ENCODE measurements at regions not wholly inside any gene's neighbourhood (a gene's known extent, or its start where the extent isn't known, plus 50 kb on each side); places are given as distances from the start of the nearest gene placed in this dataset.

DNA sequence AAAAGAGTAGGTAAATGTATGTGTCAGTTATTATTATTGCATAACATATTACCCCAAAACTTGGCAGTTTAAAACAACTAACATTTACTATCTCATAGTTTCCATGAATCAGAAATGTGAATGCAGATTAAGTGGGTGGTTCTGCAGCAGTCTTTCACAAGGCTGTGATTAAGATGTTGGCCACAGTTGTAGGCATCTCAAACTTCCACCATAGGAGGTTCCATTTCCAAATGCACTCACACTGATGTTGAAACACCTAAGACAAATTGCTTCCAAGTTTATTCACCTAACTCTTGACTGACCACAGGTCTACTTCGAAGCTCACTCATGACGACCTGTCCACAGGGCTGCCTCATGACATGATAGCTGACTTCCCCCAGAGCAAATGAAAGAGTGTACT, 360.8 kb downstream of the GRB14 start:
- no peaks in the 10 kb centered on the region for H3K27me3 Mint-ChIP-seq
- H3K27ac Mint-ChIP-seq: no peak overlapping the region
- H3K4me3 Mint-ChIP-seq: no peak overlapping the region
- intact Hi-C loops (cut with micrococcal nuclease): no loop called here
- H3K4me1 Mint-ChIP-seq (ENCODE audit: low read depth): no peaks in the 10 kb centered on the region
- no peaks in the 10 kb centered on the region for H3K36me3 Mint-ChIP-seq (ENCODE audit: low read depth)
- H3K9me3 Mint-ChIP-seq: peaks cover 20% of the 10 kb centered on the region

GRCh38 chr2:164257742-164258141, 363.5 kb downstream of the GRB14 start:
- Mint-ChIP-seq H3K4me1 (ENCODE audit: low read depth) (no peaks in the 10 kb centered on the region), H3K36me3 (ENCODE audit: low read depth) (no peaks in the 10 kb centered on the region), H3K27ac (no peak overlapping the region), H3K9me3 (peaks cover 10% of the 10 kb centered on the region), H3K4me3 (no peak overlapping the region), H3K27me3 (no peaks in the 10 kb centered on the region)
- intact Hi-C loops (cut with micrococcal nuclease): no loop called here

DNA sequence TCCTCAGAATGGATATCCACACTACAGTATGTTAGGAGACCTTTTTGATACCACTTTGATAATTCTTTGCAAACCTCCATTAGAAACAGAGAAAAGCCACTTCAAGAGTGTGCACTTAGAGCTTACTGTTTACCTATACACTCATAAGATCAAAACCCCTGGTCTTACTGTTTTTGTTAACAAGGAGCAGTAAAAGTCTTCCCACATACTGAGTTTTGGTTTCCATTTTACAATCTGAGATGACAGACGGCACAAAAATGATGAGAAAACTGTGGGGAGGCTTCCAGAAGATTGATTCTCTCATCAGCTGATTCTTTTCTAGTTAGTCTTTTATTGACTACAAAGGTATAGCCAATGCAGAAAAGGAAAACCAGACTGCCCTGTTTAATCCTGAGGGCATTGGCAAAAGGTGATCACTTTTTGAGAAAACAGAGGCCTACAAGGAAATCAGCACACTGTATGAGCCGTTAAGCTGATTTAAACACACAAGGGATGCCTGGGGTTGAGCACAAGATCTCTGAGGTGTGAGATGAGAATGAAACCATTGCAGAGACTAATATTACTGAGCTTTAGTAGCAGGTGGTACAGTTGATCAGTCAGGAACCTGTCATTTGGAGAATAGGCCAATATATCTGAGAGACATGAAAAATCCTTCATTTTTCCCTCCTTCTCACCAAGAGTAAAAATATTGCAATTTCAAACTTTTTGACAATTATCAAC, 368.6 kb downstream of the GRB14 start:
- no peaks in the 10 kb centered on the region for H3K4me1 Mint-ChIP-seq (ENCODE audit: low read depth)
- H3K27me3 Mint-ChIP-seq: no peaks in the 10 kb centered on the region
- no peak overlapping the region for H3K27ac Mint-ChIP-seq
- no peaks in the 10 kb centered on the region for H3K9me3 Mint-ChIP-seq
- no peaks in the 10 kb centered on the region for H3K36me3 Mint-ChIP-seq (ENCODE audit: low read depth)
- H3K4me3 Mint-ChIP-seq: no peak overlapping the region
- intact Hi-C loops (cut with micrococcal nuclease): no loop called here

DNA sequence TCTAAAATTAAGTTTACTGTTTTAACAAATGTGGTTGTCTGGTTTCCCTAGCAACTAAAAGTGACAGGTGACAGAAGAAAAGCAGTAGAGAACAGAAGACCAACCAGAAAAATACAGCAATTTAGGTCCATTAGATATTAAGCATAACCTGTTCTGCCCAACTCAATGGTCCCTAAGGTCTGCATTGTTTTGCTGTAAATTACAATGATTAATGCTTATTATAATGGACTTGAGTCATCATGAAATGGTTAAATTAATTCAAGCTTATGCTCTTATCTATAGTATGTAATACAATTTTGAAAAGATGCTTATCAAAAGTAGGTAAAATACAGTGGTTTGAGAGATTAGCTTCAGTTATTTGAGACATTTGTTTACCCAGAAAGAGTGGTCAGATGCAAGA, 378.0 kb downstream of the GRB14 start:
- no peaks in the 10 kb centered on the region for H3K27me3 Mint-ChIP-seq
- no peaks in the 10 kb centered on the region for H3K4me1 Mint-ChIP-seq (ENCODE audit: low read depth)
- no peak overlapping the region for H3K4me3 Mint-ChIP-seq
- H3K36me3 Mint-ChIP-seq (ENCODE audit: low read depth): no peaks in the 10 kb centered on the region
- peaks cover 16% of the 10 kb centered on the region for H3K9me3 Mint-ChIP-seq
- no peak overlapping the region for H3K27ac Mint-ChIP-seq
- intact Hi-C loops (cut with micrococcal nuclease): no loop called here

GRCh38 chr2:164242409-164242808, 378.9 kb downstream of the GRB14 start:
- H3K27me3 Mint-ChIP-seq: no peaks in the 10 kb centered on the region
- H3K9me3 Mint-ChIP-seq: peaks cover 16% of the 10 kb centered on the region
- H3K4me3 Mint-ChIP-seq: no peak overlapping the region
- intact Hi-C loops (cut with micrococcal nuclease): no loop called here
- H3K27ac Mint-ChIP-seq: no peak overlapping the region
- no peaks in the 10 kb centered on the region for H3K4me1 Mint-ChIP-seq (ENCODE audit: low read depth)
- H3K36me3 Mint-ChIP-seq (ENCODE audit: low read depth): no peaks in the 10 kb centered on the region

- Mint-ChIP-seq H3K27me3 (no peaks in the 10 kb centered on the region), H3K4me1 (ENCODE audit: low read depth) (no peaks in the 10 kb centered on the region), H3K9me3 (peaks cover 9% of the 10 kb centered on the region), H3K27ac (no peak overlapping the region), H3K4me3 (no peak overlapping the region), H3K36me3 (ENCODE audit: low read depth) (no peaks in the 10 kb centered on the region)
- intact Hi-C loops (cut with micrococcal nuclease): no loop called here
Observed at GRCh38 chr2:164234074-164234473, 387.2 kb downstream of the GRB14 start.

DNA sequence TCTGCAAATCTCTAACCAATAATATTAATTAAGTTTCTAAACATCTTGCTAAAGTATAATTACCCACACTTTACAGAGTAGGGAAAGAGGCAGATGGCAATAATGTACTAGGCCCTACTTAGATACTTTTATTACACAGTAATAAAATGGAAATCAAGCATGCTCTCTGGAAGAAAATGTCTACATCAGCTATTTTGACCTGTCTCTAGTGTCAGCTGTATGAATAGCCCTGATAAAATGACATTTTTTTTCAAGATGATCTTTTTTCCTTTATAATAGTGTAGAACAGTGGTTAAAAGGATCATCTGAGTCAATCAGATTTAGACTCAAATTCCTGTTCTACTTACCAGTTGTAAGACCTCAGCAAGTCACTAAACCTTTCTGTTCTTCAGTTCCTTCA, 397.3 kb downstream of the GRB14 start:
- Mint-ChIP-seq H3K4me1 (ENCODE audit: low read depth) (no peaks in the 10 kb centered on the region), H3K4me3 (no peak overlapping the region), H3K36me3 (ENCODE audit: low read depth) (no peaks in the 10 kb centered on the region), H3K27me3 (no peaks in the 10 kb centered on the region), H3K9me3 (peaks cover 8% of the 10 kb centered on the region), H3K27ac (no peak overlapping the region)
- intact Hi-C loops (cut with micrococcal nuclease): no loop called here

DNA sequence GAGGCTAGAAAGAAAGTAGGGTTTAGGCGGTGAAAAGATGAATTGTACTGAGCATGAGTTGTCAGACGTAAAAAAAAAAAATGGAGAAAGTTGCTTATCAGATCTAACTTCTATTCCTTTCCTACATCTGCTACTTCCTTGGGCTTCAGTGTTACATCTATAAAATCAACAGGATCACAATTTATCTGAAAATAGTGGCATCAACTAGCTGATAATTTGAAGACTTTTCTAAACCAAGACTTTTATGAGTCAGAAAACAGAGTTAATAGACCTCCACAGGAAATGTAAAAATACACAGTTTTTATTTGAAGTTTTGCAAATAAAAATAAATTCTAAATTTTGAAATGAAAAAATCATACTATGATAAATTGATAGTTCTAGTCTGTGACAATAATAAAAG, 399.8 kb downstream of the GRB14 start:
- intact Hi-C loops (cut with micrococcal nuclease): no loop called here
- H3K27ac Mint-ChIP-seq: no peak overlapping the region

GRCh38 chr2:164220265-164220664, 401.0 kb downstream of the GRB14 start:
- Mint-ChIP-seq H3K27ac (no peak overlapping the region), H3K4me3 (no peak overlapping the region), H3K4me1 (ENCODE audit: low read depth) (no peaks in the 10 kb centered on the region), H3K9me3 (no peaks in the 10 kb centered on the region), H3K27me3 (no peaks in the 10 kb centered on the region), H3K36me3 (ENCODE audit: low read depth) (no peaks in the 10 kb centered on the region)
- intact Hi-C loops (cut with micrococcal nuclease): no loop called here

More for the DNA sequence above, 399.8 kb downstream of the GRB14 start:
- Mint-ChIP-seq H3K4me3 (no peak overlapping the region), H3K27me3 (no peaks in the 10 kb centered on the region), H3K36me3 (ENCODE audit: low read depth) (no peaks in the 10 kb centered on the region), H3K9me3 (no peaks in the 10 kb centered on the region), H3K4me1 (ENCODE audit: low read depth) (no peaks in the 10 kb centered on the region)

DNA sequence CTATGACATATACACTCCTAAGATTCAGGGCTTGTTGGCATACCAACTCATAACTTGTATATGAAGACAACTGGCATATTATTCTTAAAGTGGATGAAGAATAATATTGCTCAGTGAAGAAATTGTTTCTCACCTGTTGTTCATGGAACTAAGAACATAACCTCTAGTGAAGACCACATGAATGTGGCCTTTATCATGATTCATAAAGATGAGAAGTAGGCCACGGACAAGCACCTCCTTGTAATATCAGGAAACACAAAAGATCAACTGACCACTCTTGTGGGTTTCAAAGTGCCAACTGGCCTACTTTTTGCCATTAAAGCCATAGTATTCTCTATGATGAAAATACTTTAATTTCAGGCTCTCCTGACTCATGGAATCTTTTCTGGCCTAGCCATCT, 407.4 kb downstream of the GRB14 start:
- Mint-ChIP-seq H3K36me3 (ENCODE audit: low read depth) (no peaks in the 10 kb centered on the region), H3K27ac (no peak overlapping the region), H3K27me3 (no peaks in the 10 kb centered on the region), H3K9me3 (peaks cover 31% of the 10 kb centered on the region), H3K4me1 (ENCODE audit: low read depth) (no peaks in the 10 kb centered on the region), H3K4me3 (no peak overlapping the region)
- intact Hi-C loops (cut with micrococcal nuclease): no loop called here

- Mint-ChIP-seq H3K4me1 (ENCODE audit: low read depth) (no peaks in the 10 kb centered on the region), H3K27me3 (no peaks in the 10 kb centered on the region), H3K9me3 (peaks cover 8% of the 10 kb centered on the region), H3K27ac (no peak overlapping the region), H3K4me3 (no peak overlapping the region), H3K36me3 (ENCODE audit: low read depth) (no peaks in the 10 kb centered on the region)
- intact Hi-C loops (cut with micrococcal nuclease): no loop called here
Observed at GRCh38 chr2:164205347-164205746, 415.9 kb downstream of the GRB14 start.

GRCh38 chr2:164203131-164203530, 418.2 kb downstream of the GRB14 start:
- Mint-ChIP-seq H3K9me3 (no peaks in the 10 kb centered on the region), H3K4me3 (no peak overlapping the region), H3K27ac (no peak overlapping the region), H3K36me3 (ENCODE audit: low read depth) (no peaks in the 10 kb centered on the region), H3K4me1 (ENCODE audit: low read depth) (no peaks in the 10 kb centered on the region), H3K27me3 (no peaks in the 10 kb centered on the region)
- intact Hi-C loops (cut with micrococcal nuclease): no loop called here

- H3K27me3 Mint-ChIP-seq: no peaks in the 10 kb centered on the region
- no peaks in the 10 kb centered on the region for H3K4me1 Mint-ChIP-seq (ENCODE audit: low read depth)
- H3K36me3 Mint-ChIP-seq (ENCODE audit: low read depth): no peaks in the 10 kb centered on the region
- intact Hi-C loops (cut with micrococcal nuclease): no loop called here
- H3K9me3 Mint-ChIP-seq: no peaks in the 10 kb centered on the region
- H3K27ac Mint-ChIP-seq: no peak overlapping the region
- H3K4me3 Mint-ChIP-seq: no peak overlapping the region
Observed at GRCh38 chr2:164198256-164198655, 423.0 kb downstream of the GRB14 start.

GRCh38 chr2:164190700-164191099, 430.6 kb downstream of the GRB14 start:
- Mint-ChIP-seq H3K9me3 (no peaks in the 10 kb centered on the region), H3K4me1 (ENCODE audit: low read depth) (no peaks in the 10 kb centered on the region), H3K36me3 (ENCODE audit: low read depth) (no peaks in the 10 kb centered on the region), H3K27ac (no peak overlapping the region), H3K27me3 (no peaks in the 10 kb centered on the region), H3K4me3 (no peak overlapping the region)
- intact Hi-C loops (cut with micrococcal nuclease): no loop called here

DNA sequence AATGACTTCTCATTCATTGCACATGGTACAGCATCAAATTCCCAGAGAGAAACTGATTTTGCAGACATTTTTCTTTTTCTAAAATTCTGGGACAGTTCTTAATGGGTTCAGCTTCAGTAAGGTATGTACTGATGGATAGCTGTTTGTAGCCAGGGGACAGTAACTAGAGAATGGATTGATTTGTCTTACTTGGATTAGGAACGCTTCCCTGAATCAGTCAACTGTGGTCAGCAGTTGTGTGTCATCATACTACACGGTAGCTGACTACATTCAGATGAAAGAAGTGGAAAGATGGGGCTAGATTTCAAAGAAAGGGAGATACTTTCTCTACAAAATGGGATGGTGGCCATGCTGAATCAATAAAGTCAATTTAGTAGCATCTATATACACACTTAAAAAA, 431.4 kb downstream of the GRB14 start:
- H3K9me3 Mint-ChIP-seq: no peaks in the 10 kb centered on the region
- H3K36me3 Mint-ChIP-seq (ENCODE audit: low read depth): no peaks in the 10 kb centered on the region
- no peak overlapping the region for H3K4me3 Mint-ChIP-seq
- no peaks in the 10 kb centered on the region for H3K27me3 Mint-ChIP-seq
- H3K27ac Mint-ChIP-seq: no peak overlapping the region
- intact Hi-C loops (cut with micrococcal nuclease): no loop called here
- no peaks in the 10 kb centered on the region for H3K4me1 Mint-ChIP-seq (ENCODE audit: low read depth)
